Upper lobe of left lung (tissue), 6 donors: ENCODE measurements at regions not wholly inside any gene's neighbourhood (a gene's known extent, or its start where the extent isn't known, plus 50 kb on each side); places are given as distances from the start of the nearest gene placed in this dataset.

Experiments
- ATAC-seq, 2 donors: fragments of 200-7000 bp; cut with Tn5 transposase; one replicate each; pipeline ENCODE4 v1.9.1; 2022; ENCODE audit warnings: mild to moderate bottlenecking in 2 of 2, moderate library complexity in 2 of 2; ENCODE audit not compliant: low FRiP score in 2 of 2
- DNase-seq, 2 donors: peaks; one replicate each; pipeline ENCODE4 v3.0.0-alpha.2; 2019 to 2020
- H3K27ac ChIP-seq, 4 donors: fragments of 200-600 bp; sonication (generic); one replicate each; pipeline ENCODE4 v1.5.1; 2016 to 2019
- H3K27me3 ChIP-seq, 4 donors: fragments of 200-600 bp; sonication (generic); one replicate each; pipeline ENCODE4 v1.5.1; 2017 to 2019
- H3K36me3 ChIP-seq, 4 donors: fragments of 200-600 bp; sonication (generic); one replicate each; pipeline ENCODE4 v1.5.1; 2016 to 2019
- H3K4me1 ChIP-seq, 4 donors: fragments of 200-600 bp; sonication (generic); one replicate each; pipeline ENCODE4 v1.5.1; 2018 to 2019
- H3K4me3 ChIP-seq, 4 donors: fragments of 200-600 bp; sonication (generic); one replicate each; pipeline ENCODE4 v1.5.1; 2017 to 2019; ENCODE audit warnings: mild to moderate bottlenecking in 2 of 4, moderate library complexity in 1 of 4
- H3K9me3 ChIP-seq, 4 donors: fragments of 200-600 bp; sonication (generic); one replicate each; pipeline ENCODE4 v1.5.1; 2018 to 2019
- EP300 ChIP-seq, 4 donors: sonication (generic); formaldehyde crosslinking; IDR thresholded peaks; one replicate each; pipeline ENCODE4 v1.5.1; 2017; ENCODE audit warnings: antibody characterized with exemption in 4 of 4, control low read depth in 2 of 4
- POLR2A ChIP-seq, 4 donors: fragments of 450-650 bp; IDR thresholded peaks; one replicate each; pipeline ENCODE4 v1.5.1; 2016 to 2017; ENCODE audit warnings: antibody characterized with exemption in 4 of 4, mild to moderate bottlenecking in 2 of 4
- POLR2AphosphoS5 ChIP-seq, 2 donors: sonication (generic); formaldehyde crosslinking; IDR thresholded peaks; one replicate each; pipeline ENCODE4 v1.5.1; 2017; ENCODE audit warnings: antibody characterized with exemption in 2 of 2
- WGBS, 2 donors: methylation state at CpG; one replicate each; pipeline ENCODE4 v1.1.5; 2017 to 2018; 5-methylcytosine and 5-hydroxymethylcytosine counted together
- TF ChIP-seq, protein P1 (sequence below), 6 experiments: fragments of 450-650 bp in 4 of 6; fragments of 200-600 bp in 2 of 6; sonication (generic) in 2 of 6; IDR thresholded peaks; one replicate each; pipeline ENCODE4 v1.5.1; 2016 to 2019; ENCODE audit warnings: antibody characterized with exemption in 6 of 6
- donor health status: DM: no; HTN: no; CAD: no; lungs with moderate emphysema.
- donor health status: DM: no; HTN: yes; CAD: no; lungs with severe emphysema.

DNA sequence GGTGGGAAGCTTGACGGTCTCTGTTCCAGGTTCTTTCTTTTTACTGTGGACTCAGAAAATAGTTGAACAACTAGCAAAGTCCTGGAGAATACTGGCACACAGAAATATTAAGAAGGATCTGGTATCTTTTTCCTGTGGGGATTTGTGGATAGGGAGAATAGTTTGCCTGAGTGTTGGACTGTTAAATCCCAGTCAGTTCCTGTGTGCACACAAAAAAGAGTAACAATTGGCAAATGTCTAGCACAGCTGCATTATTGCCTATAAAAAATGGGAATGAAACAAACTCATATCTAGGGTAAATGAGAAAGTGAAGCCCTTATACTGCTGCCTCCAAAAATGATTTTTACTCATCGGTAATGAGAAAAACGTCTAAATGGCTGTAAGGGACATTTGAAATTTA lies 828.2 kb downstream of the JRKL start:
- no peaks in the 10 kb centered on the region for H3K4me1 ChIP-seq
- ATAC-seq (no peak), DNase-seq (no peak)
- no peaks in the 10 kb centered on the region for H3K36me3 ChIP-seq
- 84 to 86% methylated on average over 3 of the region's 3 CpGs for WGBS, 2 donors
- no peak for TF ChIP-seq POLR2A (IDR thresholded peaks at IDR 0.05)
- TF ChIP-seq, protein P1, sequence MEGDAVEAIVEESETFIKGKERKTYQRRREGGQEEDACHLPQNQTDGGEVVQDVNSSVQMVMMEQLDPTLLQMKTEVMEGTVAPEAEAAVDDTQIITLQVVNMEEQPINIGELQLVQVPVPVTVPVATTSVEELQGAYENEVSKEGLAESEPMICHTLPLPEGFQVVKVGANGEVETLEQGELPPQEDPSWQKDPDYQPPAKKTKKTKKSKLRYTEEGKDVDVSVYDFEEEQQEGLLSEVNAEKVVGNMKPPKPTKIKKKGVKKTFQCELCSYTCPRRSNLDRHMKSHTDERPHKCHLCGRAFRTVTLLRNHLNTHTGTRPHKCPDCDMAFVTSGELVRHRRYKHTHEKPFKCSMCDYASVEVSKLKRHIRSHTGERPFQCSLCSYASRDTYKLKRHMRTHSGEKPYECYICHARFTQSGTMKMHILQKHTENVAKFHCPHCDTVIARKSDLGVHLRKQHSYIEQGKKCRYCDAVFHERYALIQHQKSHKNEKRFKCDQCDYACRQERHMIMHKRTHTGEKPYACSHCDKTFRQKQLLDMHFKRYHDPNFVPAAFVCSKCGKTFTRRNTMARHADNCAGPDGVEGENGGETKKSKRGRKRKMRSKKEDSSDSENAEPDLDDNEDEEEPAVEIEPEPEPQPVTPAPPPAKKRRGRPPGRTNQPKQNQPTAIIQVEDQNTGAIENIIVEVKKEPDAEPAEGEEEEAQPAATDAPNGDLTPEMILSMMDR (IDR thresholded peaks at IDR 0.05), result no peak
- TF ChIP-seq EP300 (IDR thresholded peaks at IDR 0.05), result no peak
- TF ChIP-seq POLR2AphosphoS5 (IDR thresholded peaks at IDR 0.05), result no peak
- no peak overlapping the region for H3K27ac ChIP-seq
- no peaks in the 10 kb centered on the region for H3K27me3 ChIP-seq
- no peaks in the 10 kb centered on the region for H3K9me3 ChIP-seq
- H3K4me3 ChIP-seq, result no peak overlapping the region

DNA sequence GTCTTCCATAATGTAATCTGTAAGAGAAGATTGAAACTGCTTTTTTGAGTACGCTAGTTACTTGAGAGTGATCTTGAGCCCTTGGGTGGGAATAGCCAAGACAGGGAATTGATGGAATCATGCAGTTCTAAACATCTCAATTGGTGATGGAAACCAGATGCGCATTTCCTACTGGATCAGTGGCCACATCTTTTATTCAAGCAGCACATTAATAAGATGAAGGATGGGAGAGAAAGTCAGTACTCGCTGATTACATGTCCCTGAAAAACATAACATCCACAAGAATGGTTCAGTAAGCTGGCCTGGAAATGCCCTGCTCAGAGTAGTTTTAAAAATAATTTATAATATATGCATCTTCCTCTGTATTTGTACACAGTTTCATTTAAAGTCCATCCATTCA lies 833.8 kb downstream of the JRKL start:
- no peak overlapping the region for H3K27ac ChIP-seq
- H3K4me3 ChIP-seq, result no peak overlapping the region
- no peaks in the 10 kb centered on the region for H3K27me3 ChIP-seq
- H3K9me3 ChIP-seq, result no peaks in the 10 kb centered on the region
- 86% methylated on average over 3 of the region's 3 CpGs for WGBS, 2 donors
- no peaks in the 10 kb centered on the region for H3K4me1 ChIP-seq
- DNase-seq (no peak), ATAC-seq (no peak)
- no peaks in the 10 kb centered on the region for H3K36me3 ChIP-seq
- no peak for TF ChIP-seq EP300 (IDR thresholded peaks at IDR 0.05)
- TF ChIP-seq POLR2A (IDR thresholded peaks at IDR 0.05), result no peak
- no peak for TF ChIP-seq POLR2AphosphoS5 (IDR thresholded peaks at IDR 0.05)

DNA sequence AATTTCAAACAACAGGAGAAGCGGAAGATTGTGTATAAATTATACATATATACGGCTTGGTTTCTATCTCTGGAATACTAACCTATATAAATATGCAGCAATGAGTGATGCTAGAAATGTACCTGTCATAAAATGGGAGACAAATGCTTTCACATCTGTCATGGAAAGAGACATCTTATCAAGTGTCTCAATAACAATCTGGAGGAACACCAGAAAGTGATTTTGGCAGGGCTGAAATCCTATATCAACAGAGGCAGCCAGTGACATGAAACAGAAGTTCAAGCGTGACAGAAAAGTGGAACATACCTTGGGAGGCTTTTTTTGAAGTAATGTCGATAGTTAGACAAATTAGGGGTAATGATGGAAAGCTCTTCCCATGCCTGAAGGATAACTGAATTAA lies 834.6 kb downstream of the JRKL start:
- no peaks in the 10 kb centered on the region for H3K36me3 ChIP-seq
- ATAC-seq (no peak), DNase-seq (no peak)
- 46 to 72% methylated on average over 4 of the region's 4 CpGs for WGBS, 2 donors
- no peaks in the 10 kb centered on the region for H3K27me3 ChIP-seq
- no peaks in the 10 kb centered on the region for H3K9me3 ChIP-seq
- H3K4me3 ChIP-seq, result no peak overlapping the region
- TF ChIP-seq POLR2A (IDR thresholded peaks at IDR 0.05), result no peak
- TF ChIP-seq, protein P1 (IDR thresholded peaks at IDR 0.05), result no peak
- TF ChIP-seq EP300 (IDR thresholded peaks at IDR 0.05), result no peak
- TF ChIP-seq POLR2AphosphoS5 (IDR thresholded peaks at IDR 0.05), result no peak
- no peaks in the 10 kb centered on the region for H3K4me1 ChIP-seq
- no peak overlapping the region for H3K27ac ChIP-seq

DNA sequence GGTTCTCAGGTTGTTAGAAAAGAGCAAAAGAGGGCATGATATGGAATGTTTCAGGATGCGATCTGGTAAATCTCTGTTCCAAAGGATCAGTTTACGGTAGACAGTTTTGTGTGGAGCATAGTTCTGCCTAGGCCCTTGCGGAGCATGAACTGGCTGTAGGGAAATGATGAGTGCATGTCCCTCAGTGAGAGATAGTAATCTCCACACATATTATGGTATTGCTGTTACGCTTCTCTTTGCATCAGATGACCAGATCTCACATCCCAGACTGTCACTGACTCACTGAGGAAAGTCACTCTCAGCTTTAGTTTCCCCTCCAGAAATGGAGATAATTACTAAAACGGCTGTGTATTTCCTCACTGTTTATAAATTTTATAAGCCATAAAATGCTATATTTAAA lies 836.0 kb downstream of the JRKL start:
- Histone ChIP-seq H3K9me3 (no peaks in the 10 kb centered on the region), H3K27me3 (no peaks in the 10 kb centered on the region), H3K4me1 (no peaks in the 10 kb centered on the region), H3K27ac (no peak overlapping the region), H3K4me3 (no peak overlapping the region), H3K36me3 (no peaks in the 10 kb centered on the region)
- ATAC-seq (no peak), DNase-seq (no peak)
- TF ChIP-seq, protein P1 (IDR thresholded peaks at IDR 0.05), result no peak
- TF ChIP-seq POLR2AphosphoS5 (IDR thresholded peaks at IDR 0.05), result no peak
- TF ChIP-seq POLR2A (IDR thresholded peaks at IDR 0.05), result no peak
- no peak for TF ChIP-seq EP300 (IDR thresholded peaks at IDR 0.05)
- WGBS, 2 donors, result 79 to 83% methylated on average over 5 of the region's 5 CpGs

- Histone ChIP-seq H3K4me3 (no peak overlapping the region), H3K4me1 (no peaks in the 10 kb centered on the region), H3K27ac (no peak overlapping the region), H3K36me3 (no peaks in the 10 kb centered on the region), H3K27me3 (no peaks in the 10 kb centered on the region), H3K9me3 (no peaks in the 10 kb centered on the region)
- no peak for ATAC-seq
- WGBS, 2 donors, result 65 to 68% methylated on average over 3 of the region's 3 CpGs
- DNase-seq, result no peak
- TF ChIP-seq POLR2A (IDR thresholded peaks at IDR 0.05), result no peak
- no peak for TF ChIP-seq EP300 (IDR thresholded peaks at IDR 0.05)
- no peak for TF ChIP-seq POLR2AphosphoS5 (IDR thresholded peaks at IDR 0.05)
- TF ChIP-seq, protein P1 (IDR thresholded peaks at IDR 0.05), result no peak
Observed at GRCh38 chr11:97229936-97230335, 840.1 kb downstream of the JRKL start.
